ENCODE measurements at regions not wholly inside any gene's neighbourhood (a gene's known extent, or its start where the extent isn't known, plus 50 kb on each side); places are given as distances from the start of the nearest gene placed in this dataset.

DNA sequence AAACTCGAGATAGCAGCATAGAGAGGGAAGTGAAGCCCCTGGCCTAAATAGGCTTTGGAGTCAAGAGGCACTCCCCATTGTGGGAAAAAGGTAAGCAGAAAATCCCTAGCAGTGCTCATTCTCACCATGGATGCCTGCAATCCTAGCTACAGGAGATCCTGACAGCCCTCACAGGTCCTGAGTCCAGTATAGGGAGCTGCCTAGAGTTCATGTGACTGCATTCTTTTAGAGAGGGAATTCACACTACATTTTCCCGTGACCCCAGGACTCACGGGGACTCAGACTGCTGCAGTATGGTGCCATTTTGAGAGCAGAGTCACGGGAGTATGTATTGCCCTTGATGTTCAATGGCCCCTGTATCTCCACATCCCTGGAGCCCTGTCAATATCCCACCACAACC is 82.4 kb downstream of the MAGED1 start:
- TF ChIP-seq, protein P1, sequence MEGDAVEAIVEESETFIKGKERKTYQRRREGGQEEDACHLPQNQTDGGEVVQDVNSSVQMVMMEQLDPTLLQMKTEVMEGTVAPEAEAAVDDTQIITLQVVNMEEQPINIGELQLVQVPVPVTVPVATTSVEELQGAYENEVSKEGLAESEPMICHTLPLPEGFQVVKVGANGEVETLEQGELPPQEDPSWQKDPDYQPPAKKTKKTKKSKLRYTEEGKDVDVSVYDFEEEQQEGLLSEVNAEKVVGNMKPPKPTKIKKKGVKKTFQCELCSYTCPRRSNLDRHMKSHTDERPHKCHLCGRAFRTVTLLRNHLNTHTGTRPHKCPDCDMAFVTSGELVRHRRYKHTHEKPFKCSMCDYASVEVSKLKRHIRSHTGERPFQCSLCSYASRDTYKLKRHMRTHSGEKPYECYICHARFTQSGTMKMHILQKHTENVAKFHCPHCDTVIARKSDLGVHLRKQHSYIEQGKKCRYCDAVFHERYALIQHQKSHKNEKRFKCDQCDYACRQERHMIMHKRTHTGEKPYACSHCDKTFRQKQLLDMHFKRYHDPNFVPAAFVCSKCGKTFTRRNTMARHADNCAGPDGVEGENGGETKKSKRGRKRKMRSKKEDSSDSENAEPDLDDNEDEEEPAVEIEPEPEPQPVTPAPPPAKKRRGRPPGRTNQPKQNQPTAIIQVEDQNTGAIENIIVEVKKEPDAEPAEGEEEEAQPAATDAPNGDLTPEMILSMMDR (optimal IDR thresholded peaks at IDR 0.05 in 1 of 3, IDR thresholded peaks at IDR 0.05 in 1 of 3, conservative IDR thresholded peaks at IDR 0.05 in 1 of 3; ENCODE audit: extremely low read depth in 1 of 3, insufficient read depth in 2 of 3, low read length in 3 of 3) = no peak
- no peak for TF ChIP-seq EZH2 (IDR thresholded peaks at IDR 0.05; ENCODE audit: low read length)
